ENCODE measurements at regions not wholly inside any gene's neighbourhood (a gene's known extent, or its start where the extent isn't known, plus 50 kb on each side); places are given as distances from the start of the nearest gene placed in this dataset.

DNA sequence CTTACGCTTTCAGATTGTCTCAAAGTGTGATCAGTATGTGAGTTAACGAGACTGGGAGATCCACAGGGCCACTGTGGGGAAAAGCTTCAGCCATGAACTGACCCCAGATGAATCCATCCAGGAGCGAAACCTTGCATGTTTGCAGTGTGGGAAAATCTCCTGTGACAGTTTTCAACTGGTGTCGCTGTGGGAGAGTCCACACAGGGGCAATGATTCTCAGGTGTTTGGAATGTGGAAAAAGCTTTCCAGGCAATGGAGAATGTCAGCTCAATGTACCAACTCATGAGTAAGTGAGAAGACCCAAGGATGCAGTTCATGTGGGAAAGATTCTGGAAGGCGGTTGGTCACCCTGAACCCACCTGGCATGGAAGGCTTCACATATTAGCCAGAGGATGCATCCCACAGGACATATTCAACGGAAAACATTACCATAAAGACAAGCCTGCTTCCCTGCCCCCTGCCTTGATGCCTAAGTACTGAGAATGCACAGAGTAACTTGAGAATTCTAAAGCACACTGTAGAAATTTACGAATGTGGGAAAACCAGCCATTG lies 204.1 kb upstream of the BMPER start:
- no peak for DNase-seq (ENCODE audit: low read depth in 2 of 2)

DNA sequence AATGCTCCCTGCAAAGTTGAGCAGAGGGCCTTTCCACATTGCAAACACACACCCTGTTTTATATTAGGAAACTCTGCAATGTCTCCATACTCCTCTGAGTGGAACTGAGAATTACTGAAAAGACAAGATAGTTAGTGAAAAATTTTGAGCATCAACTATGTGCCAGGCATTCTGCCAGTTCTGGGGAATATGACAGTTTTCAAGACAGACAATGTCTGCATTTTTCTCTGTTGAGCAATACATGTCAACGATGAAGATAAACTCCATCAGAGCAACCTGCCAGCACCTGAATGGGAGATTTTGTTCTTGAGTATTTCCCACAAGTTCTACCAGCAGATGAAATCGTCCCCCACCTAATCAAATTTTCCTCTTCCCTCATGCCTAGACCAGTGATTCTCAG lies 203.4 kb upstream of the BMPER start:
- no peak for DNase-seq (ENCODE audit: low read depth in 2 of 2)

DNA sequence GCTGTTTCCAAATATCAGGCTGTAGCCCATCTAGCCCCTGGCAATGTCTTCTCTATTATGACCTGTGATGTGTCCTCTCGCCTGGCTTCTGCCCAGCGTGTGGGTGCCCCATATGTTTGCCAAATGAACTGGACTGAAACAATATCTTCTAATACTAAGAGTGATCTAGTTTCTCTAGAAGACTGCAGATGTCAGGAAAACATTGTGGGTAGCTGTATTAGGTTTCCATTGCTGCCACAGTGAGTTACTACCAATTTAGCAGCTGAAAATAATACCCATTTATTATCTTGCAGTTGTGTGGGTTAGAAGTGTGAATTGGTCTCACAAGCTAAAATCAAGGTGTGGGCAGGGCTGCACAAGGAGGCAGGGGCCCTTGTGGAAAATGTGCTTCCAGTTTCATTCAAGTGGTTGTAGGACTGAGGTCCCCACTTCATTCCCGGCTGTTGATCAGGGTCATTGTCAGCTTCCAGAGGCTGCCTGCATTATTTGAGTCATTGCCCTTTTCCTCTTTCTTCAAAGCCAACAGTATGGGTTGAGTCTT lies 202.8 kb upstream of the BMPER start:
- no peak for DNase-seq (ENCODE audit: low read depth in 2 of 2)

DNA sequence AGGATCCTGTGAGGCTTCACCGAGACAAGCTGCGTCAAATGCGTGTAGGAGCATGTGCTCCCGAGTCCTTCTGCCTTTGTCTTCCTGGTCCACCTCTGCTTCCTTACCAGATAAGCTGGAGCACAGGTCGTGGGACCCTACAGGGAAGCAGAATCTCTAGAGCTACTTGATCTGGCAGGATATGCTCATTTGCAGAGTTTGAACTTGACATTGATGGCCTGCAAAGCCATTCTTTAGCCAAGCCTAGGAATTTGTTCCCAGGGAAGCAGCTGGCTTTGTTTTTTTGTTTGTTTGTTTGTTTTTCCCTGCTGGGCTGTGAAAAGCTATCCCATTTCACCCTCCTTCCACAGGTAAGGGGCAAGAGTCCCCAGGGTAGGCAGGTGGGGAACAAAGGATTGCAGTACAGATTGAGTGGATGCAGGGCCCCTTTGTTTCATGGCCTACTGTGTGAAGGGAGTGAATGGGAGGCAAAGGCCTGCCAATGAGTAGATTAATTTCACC lies 200.0 kb upstream of the BMPER start:
- DNase-seq (ENCODE audit: low read depth in 2 of 2): no peak

DNA sequence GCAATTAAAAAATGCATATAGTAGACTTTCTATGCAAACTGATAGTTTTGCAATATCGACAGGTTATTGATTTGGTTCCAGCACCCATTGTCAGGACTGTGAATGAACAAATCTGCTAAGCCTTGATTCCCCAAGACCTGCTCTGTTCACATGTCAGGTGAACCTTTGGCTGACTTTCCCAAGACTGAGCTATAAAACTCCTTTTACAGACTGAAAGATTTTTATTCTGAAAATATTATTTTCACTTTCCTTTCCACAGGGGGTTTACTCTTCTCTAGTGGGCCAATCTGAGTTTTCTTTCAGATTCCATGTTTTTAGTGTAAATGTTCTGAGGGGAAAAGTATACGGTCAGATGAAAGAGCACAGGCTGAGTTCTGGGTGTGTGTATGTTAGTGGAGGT lies 199.2 kb upstream of the BMPER start:
- no peak for DNase-seq (ENCODE audit: low read depth in 2 of 2)

DNA sequence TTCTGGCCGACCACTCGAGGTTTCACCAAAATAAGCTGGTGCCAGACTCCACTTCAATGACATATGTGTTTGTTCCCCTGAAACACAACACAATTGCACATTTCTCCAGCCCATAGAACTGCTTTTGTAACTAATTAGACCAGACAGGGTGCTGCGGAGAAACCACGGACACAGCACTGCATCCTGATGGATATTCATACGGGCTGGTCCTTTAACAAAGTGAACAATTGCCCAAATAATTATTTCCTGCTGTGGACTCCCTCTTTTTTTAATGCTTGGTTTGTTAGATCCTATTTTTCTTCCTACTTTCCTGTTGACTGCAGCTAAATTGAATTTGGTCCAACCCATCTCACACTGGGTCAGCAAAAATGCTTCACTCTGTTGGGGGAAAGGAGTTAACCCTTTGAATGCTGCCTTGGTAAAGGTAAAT lies 198.6 kb upstream of the BMPER start:
- DNase-seq (ENCODE audit: low read depth in 2 of 2): no peak

DNA sequence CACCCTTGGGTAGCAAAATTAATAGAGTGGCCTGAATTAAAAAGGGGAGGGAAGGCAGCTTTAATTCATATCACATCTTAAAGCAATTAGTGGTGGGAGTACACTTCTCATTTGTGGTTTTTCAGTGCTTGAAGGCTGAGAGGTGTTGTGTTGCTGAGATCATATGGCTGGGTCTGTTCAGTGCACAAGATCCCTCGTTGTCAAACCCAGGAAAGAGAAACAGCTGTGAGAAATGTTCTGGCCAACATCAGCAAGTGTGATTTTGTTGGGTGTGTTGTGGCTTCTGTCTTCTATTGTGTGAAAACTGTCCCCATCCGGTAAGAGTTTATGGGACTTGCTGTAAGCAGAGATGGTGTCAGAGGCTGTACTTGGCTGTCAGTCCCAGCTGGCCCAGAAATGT lies 197.9 kb upstream of the BMPER start:
- DNase-seq (ENCODE audit: low read depth in 2 of 2): no peak

DNA sequence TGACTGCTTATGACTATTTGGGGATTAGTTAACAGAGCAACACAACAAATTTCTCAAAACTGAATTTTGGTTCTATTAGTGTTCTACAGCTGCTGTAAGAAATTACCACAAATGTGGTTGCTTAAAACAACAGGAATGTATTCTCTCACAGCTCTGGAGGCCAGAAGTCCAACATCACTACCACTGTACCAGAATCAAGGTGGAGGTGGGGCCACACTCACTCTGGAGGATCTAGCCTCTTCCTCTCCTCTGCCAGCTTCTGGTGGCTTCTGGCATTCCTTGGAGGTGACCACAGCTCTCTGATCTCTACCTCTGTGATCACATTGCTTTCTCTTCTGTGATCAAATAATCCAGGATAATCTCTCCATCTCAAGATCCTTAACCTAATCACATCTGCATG lies 194.7 kb upstream of the BMPER start:
- DNase-seq (ENCODE audit: low read depth in 2 of 2): no peak

DNA sequence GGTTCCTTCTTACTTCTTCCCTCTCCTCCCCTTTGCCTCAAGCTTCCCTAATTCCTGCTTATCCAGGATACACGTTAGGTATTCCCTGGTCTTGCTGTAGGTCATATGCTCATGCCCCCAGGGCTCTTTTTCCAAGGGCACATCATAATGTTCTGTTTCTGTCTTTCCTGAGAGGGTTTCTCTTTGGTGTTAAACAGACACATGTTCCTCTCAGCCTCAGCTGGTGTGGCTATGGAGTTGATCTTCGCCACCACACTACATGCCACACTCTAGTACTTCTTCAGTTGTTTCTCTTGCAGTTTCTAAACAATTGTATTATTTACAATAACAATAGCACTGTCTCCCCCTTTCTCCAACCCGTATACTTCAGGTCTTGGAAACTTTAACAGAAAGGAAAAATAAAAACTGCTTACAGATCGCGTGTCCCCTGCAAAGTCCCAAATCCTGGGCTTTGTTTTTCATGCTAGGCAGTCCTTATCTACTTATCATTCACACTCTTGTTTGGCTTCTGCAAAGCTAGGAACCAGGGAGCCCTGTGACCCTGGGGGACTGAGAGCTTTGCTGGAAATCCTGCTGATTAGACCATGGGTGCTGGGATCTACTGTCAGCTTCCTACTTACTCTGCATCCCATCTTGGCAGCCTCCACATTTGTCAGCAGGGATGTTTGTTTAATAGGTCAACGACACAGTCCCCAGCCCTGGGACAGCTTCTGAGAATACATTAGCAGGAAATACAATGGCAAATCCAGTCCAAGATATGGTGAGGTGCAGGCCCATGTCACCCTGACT lies 193.9 kb upstream of the BMPER start:
- no peak for DNase-seq (ENCODE audit: low read depth in 2 of 2)

DNA sequence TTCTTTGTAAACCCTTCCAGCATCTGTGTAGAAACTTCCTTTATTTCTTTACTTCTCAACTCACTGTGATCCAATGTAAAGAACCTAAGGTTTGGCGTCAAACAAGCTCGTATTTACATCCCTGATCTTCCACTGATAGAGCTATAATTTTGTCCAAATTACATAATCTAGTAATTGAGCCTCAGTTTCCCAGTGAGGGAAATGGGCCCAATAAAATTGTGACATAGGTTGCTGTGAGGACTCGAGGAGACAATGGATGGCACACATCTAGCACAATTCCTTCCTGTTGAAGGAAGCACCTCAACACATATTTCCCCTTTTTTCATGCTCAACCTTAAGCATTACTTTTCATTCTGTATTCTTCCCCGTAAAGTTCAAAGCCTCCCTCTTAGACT lies 193.3 kb upstream of the BMPER start:
- DNase-seq (ENCODE audit: low read depth in 2 of 2): no peak

DNA sequence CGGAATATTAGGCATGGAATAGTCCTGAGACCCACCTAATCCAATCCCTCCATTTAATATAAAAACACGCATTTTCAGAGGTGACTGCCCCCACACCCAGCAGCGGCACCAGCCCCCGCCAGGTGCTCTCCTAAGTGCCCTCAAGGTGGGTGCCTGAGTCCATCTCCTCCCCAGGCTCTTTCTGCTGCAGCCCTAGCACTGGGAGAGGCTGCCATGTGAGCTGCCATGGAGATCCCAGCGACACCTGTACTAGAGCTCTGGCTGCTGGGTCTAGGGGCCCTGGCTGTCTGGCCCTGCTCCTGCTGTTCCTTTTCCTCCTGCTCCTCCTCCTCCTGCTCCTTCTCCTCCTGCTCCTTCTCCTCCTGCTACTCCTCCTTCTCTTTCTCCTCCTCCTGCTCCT lies 191.1 kb upstream of the BMPER start:
- DNase-seq (ENCODE audit: low read depth in 2 of 2): no peak

DNA sequence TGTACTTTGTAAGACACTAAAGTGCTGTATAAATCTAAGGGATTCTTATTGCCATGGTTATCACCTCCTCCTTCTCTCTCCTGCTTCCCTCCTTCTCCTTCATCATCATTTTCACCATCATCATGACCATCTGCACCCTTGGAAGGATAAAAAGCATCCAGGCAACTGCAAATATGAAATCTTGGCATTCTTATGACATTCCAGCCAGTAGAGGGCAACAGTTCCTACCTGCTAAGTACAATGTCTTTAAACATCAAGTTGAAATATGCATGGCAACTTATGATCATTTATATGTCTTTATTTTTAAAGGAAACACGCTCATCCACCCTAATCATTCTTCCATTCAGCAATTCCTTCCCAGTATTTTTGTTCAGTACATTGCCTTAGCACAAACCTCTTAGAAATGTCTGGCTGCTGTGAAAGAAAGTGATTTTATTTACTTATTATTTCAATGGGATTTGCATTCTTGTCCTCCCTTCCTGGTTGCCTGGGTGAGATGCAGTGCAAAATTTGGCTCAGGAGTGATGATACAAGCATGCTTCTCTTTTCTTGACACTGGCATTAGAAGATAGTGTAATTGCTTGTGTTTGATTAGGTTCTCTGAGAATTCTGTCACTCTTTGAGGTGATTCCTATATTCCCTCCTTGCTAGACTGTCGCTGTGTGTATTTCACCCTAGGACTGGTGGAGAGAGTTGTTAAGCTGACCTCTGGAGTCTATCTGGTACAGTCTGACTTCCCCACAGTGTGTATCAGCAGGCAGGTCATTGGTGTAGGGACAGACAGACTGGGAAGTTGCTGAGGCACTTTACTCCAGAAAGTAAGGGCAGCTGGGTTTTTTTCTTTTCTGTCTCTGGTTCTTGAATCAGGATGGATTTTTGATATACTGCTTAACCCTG lies 188.5 kb upstream of the BMPER start:
- DNase-seq (ENCODE audit: low read depth in 2 of 2): no peak

DNA sequence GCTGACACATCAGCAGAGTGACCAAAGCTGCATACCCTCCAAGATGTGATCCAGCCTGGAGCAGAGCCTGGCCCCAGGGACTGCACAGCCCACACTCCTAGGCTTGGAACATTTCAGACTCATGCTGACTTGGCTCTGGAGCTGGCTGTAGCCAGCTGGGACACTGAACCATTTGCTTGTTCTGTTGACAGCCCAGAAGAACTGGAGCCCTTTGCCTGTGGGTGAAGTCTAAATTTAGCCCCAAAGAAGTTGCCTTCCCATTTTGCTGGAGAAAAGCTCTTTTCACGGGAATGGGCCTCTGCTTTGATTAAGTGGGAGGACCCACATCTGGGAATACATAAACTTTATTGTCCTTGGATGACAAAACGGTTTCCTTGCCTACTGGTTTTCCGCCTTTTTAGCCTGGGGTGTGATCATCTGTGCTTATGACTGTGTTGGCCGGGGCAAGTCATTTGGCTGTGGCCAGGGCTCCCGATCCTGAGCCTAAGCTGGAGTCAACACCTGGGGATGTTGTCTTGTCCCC lies 186.2 kb upstream of the BMPER start:
- DNase-seq (ENCODE audit: low read depth in 2 of 2): no peak

DNA sequence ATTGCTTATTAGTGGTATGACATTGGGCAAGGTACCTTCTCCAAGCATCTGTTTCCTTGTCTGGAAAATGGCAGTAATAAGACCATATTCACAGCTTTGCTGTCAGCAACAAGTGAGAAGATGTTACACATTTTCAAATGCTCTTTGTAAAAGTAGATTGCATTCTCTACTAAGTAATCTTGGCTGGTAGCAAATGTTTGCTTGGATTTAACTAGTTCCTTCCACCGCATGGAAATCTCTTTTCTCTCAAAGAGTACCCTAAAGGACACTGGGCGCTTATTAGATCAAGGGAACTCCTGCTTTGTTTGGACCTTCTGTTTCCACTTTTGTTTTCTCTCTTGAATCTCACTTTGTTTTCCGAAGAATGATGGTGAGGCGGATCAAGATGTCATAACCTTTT lies 185.2 kb upstream of the BMPER start:
- no peak for DNase-seq (ENCODE audit: low read depth in 2 of 2)

DNA sequence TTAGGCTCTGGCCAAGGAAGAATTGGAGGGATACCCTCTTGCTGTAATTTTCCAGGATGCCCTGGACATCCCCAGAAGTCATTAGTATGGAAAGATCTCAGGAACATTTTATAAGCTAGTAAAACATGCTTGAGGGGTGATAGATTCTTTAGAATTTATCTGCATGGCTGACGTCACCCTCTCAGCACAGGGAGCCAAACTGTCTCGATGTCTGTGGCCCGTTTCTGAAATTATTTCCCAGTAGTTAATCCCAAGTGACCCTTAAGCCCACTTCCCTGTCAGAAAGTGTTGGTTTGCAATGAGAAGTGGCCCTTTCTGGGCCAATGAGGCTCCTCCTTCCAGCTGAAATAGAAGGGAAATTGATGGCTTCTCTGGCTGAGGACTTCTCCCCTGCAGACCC lies 184.5 kb upstream of the BMPER start:
- DNase-seq (ENCODE audit: low read depth in 2 of 2): no peak

DNA sequence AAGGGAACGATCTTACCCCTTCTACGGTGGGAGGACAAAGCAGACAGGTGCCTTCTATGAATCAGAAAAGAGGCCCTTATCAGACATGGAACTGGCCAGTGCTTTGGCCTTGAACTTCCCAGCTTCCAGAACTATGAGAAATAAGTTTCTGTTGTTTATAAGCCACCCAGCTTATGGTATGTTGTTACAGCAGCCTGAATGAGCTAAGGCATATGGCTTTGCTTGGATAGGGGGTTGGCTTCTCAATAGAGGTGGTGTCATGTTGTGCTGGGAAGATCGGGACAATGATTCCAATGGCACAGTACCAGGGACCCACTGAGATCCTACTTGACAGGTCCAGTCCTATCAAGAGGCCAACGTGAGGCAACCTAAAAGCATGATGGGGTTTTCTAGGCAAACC lies 183.4 kb upstream of the BMPER start:
- no peak for DNase-seq (ENCODE audit: low read depth in 2 of 2)

DNA sequence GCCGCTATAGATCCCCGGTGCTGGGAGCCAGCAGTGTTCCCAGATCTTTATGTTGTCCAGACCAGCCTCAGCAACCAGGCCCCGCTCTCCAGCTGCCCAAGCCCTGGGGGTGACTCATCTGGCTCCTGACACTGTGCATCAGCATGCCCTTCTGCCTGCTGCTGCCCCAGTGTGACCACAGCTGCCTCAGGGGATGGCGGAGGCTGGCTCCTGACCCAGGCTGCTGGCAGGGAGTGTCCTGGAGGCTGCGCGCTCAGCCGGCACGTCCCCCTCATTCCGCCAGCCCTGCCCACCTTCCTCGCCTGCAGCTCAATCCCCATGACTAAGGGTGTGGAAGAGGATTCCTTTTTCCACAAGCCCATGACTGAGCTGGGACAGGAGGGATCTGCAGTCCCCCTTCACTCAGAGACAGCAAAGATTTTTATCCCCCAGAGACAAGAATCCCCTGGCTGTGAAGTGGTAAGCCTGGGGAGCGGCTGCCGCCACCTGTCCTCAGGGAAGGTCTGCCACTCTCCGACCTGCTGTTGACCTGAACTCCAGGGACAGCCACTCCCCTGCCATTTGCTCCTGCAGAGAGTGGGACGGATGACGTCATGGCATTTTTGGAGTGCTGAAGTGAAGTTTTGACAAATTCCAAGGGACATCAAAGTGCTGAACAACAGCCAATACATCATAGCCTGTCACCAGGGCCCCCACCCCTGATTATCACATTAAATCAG lies 182.8 kb upstream of the BMPER start:
- DNase-seq (ENCODE audit: low read depth in 2 of 2): no peak

DNA sequence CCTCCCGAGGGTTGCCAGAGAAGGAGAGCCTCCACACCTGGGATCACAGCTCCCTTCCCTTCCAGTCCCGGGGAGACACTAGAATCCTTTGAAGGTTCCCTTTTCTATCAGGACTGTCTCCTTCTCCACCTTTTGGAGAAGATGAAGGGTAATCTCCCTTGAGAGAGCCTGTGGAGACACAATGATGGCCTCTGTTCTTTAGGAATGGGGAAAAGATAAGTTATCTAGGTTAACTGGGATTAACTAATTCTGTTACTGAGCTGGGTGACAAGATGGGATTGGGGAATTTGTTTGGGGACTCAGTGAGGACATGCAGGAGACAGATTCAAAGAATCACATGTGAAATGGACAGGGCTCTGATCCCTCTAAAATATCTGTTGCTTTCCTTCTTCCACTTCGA lies 181.1 kb upstream of the BMPER start:
- DNase-seq (ENCODE audit: low read depth in 2 of 2): no peak

DNA sequence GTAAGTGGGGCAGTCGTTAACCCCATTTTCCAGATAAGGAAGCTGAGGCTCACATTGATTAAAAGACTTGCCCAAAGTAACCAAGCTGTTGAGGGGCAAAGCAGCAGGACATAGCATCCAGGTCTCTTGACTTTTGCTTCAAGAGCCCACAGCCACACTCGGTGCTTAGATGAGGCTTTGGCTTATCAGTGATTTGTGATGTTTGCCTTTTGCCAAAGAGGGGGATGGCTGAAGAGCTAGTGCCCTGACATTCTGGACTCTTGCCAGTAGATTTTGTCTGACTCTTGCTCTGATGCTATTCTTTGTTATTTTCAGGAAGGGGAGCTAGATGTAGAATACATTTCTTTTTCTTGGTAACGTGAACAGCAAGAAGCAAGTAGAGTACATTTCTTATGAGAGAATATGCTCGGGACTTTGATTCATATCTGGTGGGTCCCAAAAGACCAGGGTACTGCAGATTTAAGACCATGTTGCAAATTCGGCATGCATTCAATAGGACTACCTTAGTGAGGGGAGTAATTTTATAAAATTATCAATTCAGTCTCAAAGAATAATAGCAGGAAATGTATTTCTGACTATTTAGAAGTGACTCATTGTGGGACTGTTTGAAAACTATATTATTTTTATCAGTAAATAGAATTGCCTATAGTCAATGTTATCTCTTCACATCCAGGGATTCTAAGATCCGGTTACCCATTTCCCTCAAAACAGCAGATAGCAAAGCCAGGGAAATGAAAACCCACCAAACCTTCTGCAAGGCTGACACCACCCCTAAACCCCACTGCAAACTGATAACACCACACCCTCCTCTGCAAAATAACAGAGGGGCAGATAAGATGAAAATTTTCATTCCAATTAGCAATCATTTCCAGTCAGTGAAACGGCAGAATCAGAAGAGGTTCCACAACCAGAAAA lies 180.0 kb upstream of the BMPER start:
- DNase-seq (ENCODE audit: low read depth in 2 of 2): no peak

DNA sequence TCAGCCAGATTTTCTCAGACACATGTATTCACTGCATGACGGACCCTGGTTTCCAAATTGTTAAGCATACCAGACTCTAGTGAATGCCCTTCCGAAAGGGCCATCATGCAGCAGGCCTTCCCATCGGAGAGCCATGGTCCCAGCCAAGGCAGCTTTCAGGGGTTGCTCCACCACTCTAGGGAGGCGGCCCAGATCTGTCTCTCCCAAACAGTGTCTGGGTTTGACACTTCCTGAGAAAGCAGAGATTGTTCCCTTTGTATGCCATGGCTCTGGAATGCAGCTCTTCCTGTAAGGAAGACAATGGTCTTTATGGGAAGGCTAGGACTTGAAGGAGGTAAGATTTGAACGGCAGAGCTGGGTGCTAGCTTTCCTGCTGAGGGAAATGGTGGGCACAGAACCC lies 178.8 kb upstream of the BMPER start:
- DNase-seq (ENCODE audit: low read depth in 2 of 2): no peak

Data from activated CD4-positive, alpha-beta T cell treated with anti-CD3 and anti-CD28 coated beads for 24 hours (primary cell).